ENCODE measurements at regions not wholly inside any gene's neighbourhood (a gene's known extent, or its start where the extent isn't known, plus 50 kb on each side); places are given as distances from the start of the nearest gene placed in this dataset.
A peak's percentile ranks its signal among the peaks of the same experiment; 100 is the strongest.

DNA sequence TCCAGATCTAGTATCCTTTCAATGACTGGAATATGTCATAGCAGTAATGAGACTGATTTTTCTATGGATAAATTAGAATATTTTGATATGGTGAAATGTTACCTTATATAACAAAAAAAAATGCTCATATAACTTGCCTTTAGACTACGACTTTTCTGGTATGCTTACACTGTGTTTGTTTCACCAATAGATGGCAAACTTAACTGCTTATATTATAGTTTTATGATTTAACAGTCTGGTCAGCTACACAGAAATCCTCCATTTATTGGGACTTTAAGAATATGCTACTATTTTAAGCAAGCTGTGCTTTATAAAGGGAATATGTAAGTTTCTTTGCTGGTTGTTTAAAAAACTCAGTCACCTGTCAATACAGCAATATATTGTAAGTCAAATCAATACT is 205.6 kb downstream of the VGLL3 start:
- TF ChIP-seq, protein P1, sequence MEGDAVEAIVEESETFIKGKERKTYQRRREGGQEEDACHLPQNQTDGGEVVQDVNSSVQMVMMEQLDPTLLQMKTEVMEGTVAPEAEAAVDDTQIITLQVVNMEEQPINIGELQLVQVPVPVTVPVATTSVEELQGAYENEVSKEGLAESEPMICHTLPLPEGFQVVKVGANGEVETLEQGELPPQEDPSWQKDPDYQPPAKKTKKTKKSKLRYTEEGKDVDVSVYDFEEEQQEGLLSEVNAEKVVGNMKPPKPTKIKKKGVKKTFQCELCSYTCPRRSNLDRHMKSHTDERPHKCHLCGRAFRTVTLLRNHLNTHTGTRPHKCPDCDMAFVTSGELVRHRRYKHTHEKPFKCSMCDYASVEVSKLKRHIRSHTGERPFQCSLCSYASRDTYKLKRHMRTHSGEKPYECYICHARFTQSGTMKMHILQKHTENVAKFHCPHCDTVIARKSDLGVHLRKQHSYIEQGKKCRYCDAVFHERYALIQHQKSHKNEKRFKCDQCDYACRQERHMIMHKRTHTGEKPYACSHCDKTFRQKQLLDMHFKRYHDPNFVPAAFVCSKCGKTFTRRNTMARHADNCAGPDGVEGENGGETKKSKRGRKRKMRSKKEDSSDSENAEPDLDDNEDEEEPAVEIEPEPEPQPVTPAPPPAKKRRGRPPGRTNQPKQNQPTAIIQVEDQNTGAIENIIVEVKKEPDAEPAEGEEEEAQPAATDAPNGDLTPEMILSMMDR (IDR thresholded peaks at IDR 0.05) = peak in 3 of 4 experiments; percentile 9 to 30 (median 21)
- TF ChIP-seq POLR2A (IDR thresholded peaks at IDR 0.05) = no peak

Measured in uterus (tissue), 2 donors.